ENCODE measurements at regions not wholly inside any gene's neighbourhood (a gene's known extent, or its start where the extent isn't known, plus 50 kb on each side); places are given as distances from the start of the nearest gene placed in this dataset.

GRCh38 chr14:45904314-45904713 lies 651.3 kb upstream of the MIS18BP1 start:
- no peak for TF ChIP-seq POLR2A (IDR thresholded peaks at IDR 0.05)
- no peak for TF ChIP-seq CTCF (IDR thresholded peaks at IDR 0.05)
- no peak for TF ChIP-seq POLR2AphosphoS5 (IDR thresholded peaks at IDR 0.05)
- no peak for TF ChIP-seq EP300 (IDR thresholded peaks at IDR 0.05)
